H1 (cell line): ENCODE measurements at regions not wholly inside any gene's neighbourhood (a gene's known extent, or its start where the extent isn't known, plus 50 kb on each side); places are given as distances from the start of the nearest gene placed in this dataset.

Source experiments
- CTCF ChIA-PET: fragments of 300-600 bp; sonication (Branson Sonifier 250); formaldehyde crosslinking; loops from one replicate; lab custom pipeline; 2021; ENCODE audit not compliant: partially characterized antibody; lab: Charles Lee
- POLR2A ChIA-PET: fragments of 300-600 bp; sonication (Branson Sonifier 250); formaldehyde crosslinking; loops from one replicate; lab custom pipeline; 2021; ENCODE audit warnings: inconsistent platforms; ENCODE audit not compliant: partially characterized antibody; lab: Charles Lee
- DNase-seq, 2 experiments: peaks; one replicate each; pipeline versions ENCODE4 v3.0.0 to v3.0.0-alpha.2; 2010 to 2022; ENCODE audit warnings: low spot score in 2 of 2, low read depth in 1 of 2, mixed read lengths in 1 of 2
- FAIRE-seq: peaks from 2 replicates; lab custom pipeline; 2011; peaks lifted over from hg19 to GRCh38; lab: Jason Lieb, UNC
- H2AFZ ChIP-seq: 2 replicates; pipeline ENCODE4 v1.8.1; 2012; ENCODE audit warnings: low read length, inconsistent platforms
- H2AK5ac ChIP-seq: 2 replicates; pipeline ENCODE4 v1.6.1; 2013; ENCODE audit warnings: low read depth, low read length
- H2BK120ac ChIP-seq: replicated peaks from 2 replicates; pipeline ENCODE3; 2013; ENCODE audit warnings: low read depth, low read length, inconsistent platforms
- H2BK12ac ChIP-seq: 2 replicates; pipeline ENCODE4 v1.6.1; 2013; ENCODE audit warnings: low read depth, low read length
- H2BK15ac ChIP-seq: 2 replicates; pipeline ENCODE4 v1.6.1; 2013; ENCODE audit warnings: low read length
- H2BK20ac ChIP-seq: 2 replicates; pipeline ENCODE4 v1.6.1; 2013; ENCODE audit warnings: low read length
- H2BK5ac ChIP-seq: 2 replicates; pipeline ENCODE4 v1.6.1; 2013; ENCODE audit warnings: low read depth, low read length
- H3K14ac ChIP-seq: 2 replicates; pipeline ENCODE4 v1.6.1; 2013; ENCODE audit warnings: inconsistent platforms; ENCODE audit not compliant: insufficient read length
- H3K18ac ChIP-seq: 2 replicates; pipeline ENCODE4 v1.6.1; 2013; ENCODE audit warnings: low read length; ENCODE audit errors: extremely low read depth
- H3K23ac ChIP-seq: 2 replicates; pipeline ENCODE4 v1.6.1; 2013; ENCODE audit warnings: inconsistent platforms; ENCODE audit not compliant: insufficient read length
- H3K23me2 ChIP-seq: 2 replicates; pipeline ENCODE4 v1.6.1; 2013; ENCODE audit warnings: low read depth, low read length
- H3K27ac ChIP-seq: 2 replicates; pipeline ENCODE4 v1.6.1; 2011; ENCODE audit warnings: low read depth, low read length, inconsistent platforms
- H3K27me3 ChIP-seq, 4 experiments: replicated peaks in 1 of 4; 1 replicate in 1 of 4; 2 replicates in 3 of 4; pipeline versions ENCODE4 v1.6.1 to v1.8.1; 2011 to 2013; ENCODE audit warnings: low read length in 3 of 4, mild to moderate bottlenecking in 3 of 4, inconsistent platforms in 2 of 4, mixed read lengths in 2 of 4, moderate library complexity in 1 of 4; ENCODE audit not compliant: control insufficient read depth in 3 of 4, insufficient read depth in 3 of 4; ENCODE audit errors: extremely low read depth in 1 of 4
- H3K36me3 ChIP-seq, 4 experiments: 2 replicates each; pipeline versions ENCODE4 v1.6.1 to v1.8.1; 2011 to 2013; ENCODE audit warnings: mild to moderate bottlenecking in 4 of 4, low read length in 3 of 4, moderate library complexity in 2 of 4, control low read depth in 1 of 4, inconsistent platforms in 1 of 4; ENCODE audit not compliant: insufficient read depth in 4 of 4, control insufficient read depth in 2 of 4
- H3K4ac ChIP-seq: replicated peaks from 2 replicates; pipeline ENCODE3; 2013; ENCODE audit warnings: low read length, low read depth, mixed read lengths, inconsistent platforms; ENCODE audit not compliant: insufficient read length
- H3K4me1 ChIP-seq, 4 experiments: replicated peaks in 1 of 4; 1 replicate in 1 of 4; 2 replicates in 3 of 4; pipeline versions ENCODE4 v1.6.1 to v1.8.1; 2011 to 2013; ENCODE audit warnings: low read length in 3 of 4, inconsistent platforms in 2 of 4, mixed read lengths in 1 of 4; ENCODE audit not compliant: insufficient read depth in 4 of 4, control insufficient read depth in 3 of 4
- H3K4me2 ChIP-seq, 2 experiments: 2 replicates each; pipeline versions ENCODE4 v1.6.1 to v1.8.1; 2011 to 2013; ENCODE audit warnings: low read depth in 2 of 2, low read length in 2 of 2, control low read depth in 1 of 2, inconsistent platforms in 1 of 2, mild to moderate bottlenecking in 1 of 2; ENCODE audit not compliant: insufficient read depth in 1 of 2
- H3K4me3 ChIP-seq, 4 experiments: fragments of 200-600, 300-600 bp in 1 of 4; sonication (generic), shearing (Covaris generic), sonication (Bioruptor Twin) in 1 of 4; 2 replicates each; pipeline versions ENCODE4 v1.5.1 to v1.8.1; 2011 to 2016; ENCODE audit warnings: low read length in 4 of 4, low read depth in 3 of 4, control low read depth in 2 of 4, inconsistent platforms in 2 of 4, mild to moderate bottlenecking in 2 of 4, mixed read lengths in 1 of 4, moderate library complexity in 1 of 4; ENCODE audit not compliant: insufficient read depth in 2 of 4; ENCODE audit errors: extremely low read depth in 1 of 4
- H3K56ac ChIP-seq: replicated peaks from 2 replicates; pipeline ENCODE3; 2013; ENCODE audit warnings: low read depth, mild to moderate bottlenecking, mixed read lengths, low read length, inconsistent platforms; ENCODE audit not compliant: insufficient read length
- H3K79me1 ChIP-seq: 2 replicates; pipeline ENCODE4 v1.6.1; 2013; ENCODE audit warnings: low read depth, low read length, control low read depth
- H3K79me2 ChIP-seq, 2 experiments: 2 replicates each; pipeline versions ENCODE4 v1.6.1 to v1.8.1; 2012 to 2013; ENCODE audit warnings: low read length in 2 of 2, mild to moderate bottlenecking in 2 of 2, inconsistent platforms in 1 of 2; ENCODE audit not compliant: insufficient read depth in 2 of 2, control insufficient read depth in 1 of 2
- H3K9ac ChIP-seq, 4 experiments: replicated peaks in 1 of 4; 1 replicate in 1 of 4; 2 replicates in 3 of 4; pipeline versions ENCODE4 v1.6.1 to v1.8.1; 2011 to 2013; ENCODE audit warnings: low read depth in 3 of 4, low read length in 3 of 4, control low read depth in 2 of 4, mild to moderate bottlenecking in 2 of 4, moderate library complexity in 2 of 4, inconsistent platforms in 1 of 4; ENCODE audit errors: extremely low read depth in 1 of 4
- H3K9me3 ChIP-seq, 2 experiments: 2 replicates each; pipeline versions ENCODE4 v1.6.1 to v1.8.1; 2012 to 2013; ENCODE audit warnings: mild to moderate bottlenecking in 2 of 2, moderate library complexity in 2 of 2, control low read depth in 1 of 2, inconsistent platforms in 1 of 2, low read depth in 1 of 2, low read length in 1 of 2, mixed read lengths in 1 of 2; ENCODE audit not compliant: insufficient read depth in 2 of 2
- H4K20me1 ChIP-seq, 2 experiments: replicated peaks in 1 of 2; 2 replicates each; pipeline versions ENCODE3 to v1.8.1; 2011 to 2013; ENCODE audit warnings: inconsistent platforms in 2 of 2, low read length in 2 of 2, mild to moderate bottlenecking in 1 of 2; ENCODE audit not compliant: insufficient read depth in 2 of 2, control insufficient read depth in 1 of 2
- H4K5ac ChIP-seq: 2 replicates; pipeline ENCODE4 v1.6.1; 2013; ENCODE audit warnings: low read length, low read depth, mixed read lengths, inconsistent platforms; ENCODE audit not compliant: insufficient read length
- H4K8ac ChIP-seq: 2 replicates; pipeline ENCODE4 v1.8.0; 2013; ENCODE audit warnings: mild to moderate bottlenecking, moderate library complexity, low read length, inconsistent platforms; ENCODE audit not compliant: insufficient read depth; ENCODE audit errors: extremely low read depth
- H4K91ac ChIP-seq: replicated peaks from 2 replicates; pipeline ENCODE3; 2013; ENCODE audit warnings: low read length, mixed read lengths, inconsistent platforms; ENCODE audit not compliant: insufficient read length
- ASH2L ChIP-seq: fragments of 200-600, 300-600 bp; sonication (generic); IDR thresholded peaks from one replicate; pipeline ENCODE4 v1.7.1; 2017; ENCODE audit warnings: low read length
- BRCA1 ChIP-seq: IDR thresholded peaks from 2 replicates; pipeline ENCODE4 v1.6.1; 2012; ENCODE audit warnings: low read depth, low read length, improper control_type of control experiment
- RAD21 ChIP-seq, 2 experiments: IDR thresholded peaks in 1 of 2; conservative IDR thresholded peaks in 1 of 2; 2 replicates each; pipeline ENCODE4 v1.6.1; 2011; ENCODE audit warnings: low read depth in 2 of 2, low read length in 2 of 2, improper control_type of control experiment in 1 of 2, inconsistent platforms in 1 of 2, mild to moderate bottlenecking in 1 of 2, moderate library complexity in 1 of 2
- WGBS, 2 experiments: shearing (Covaris generic) in 1 of 2; methylation state at CpG; one replicate each; pipeline versions ENCODE4 v1.1.6 to v1.1.7; 2013 to 2015; ENCODE audit warnings: low lambda C conversion rate in 2 of 2, mixed read lengths in 2 of 2, inconsistent platforms in 1 of 2, low coverage in 1 of 2, missing lambda C conversion rate in 1 of 2; ENCODE audit not compliant: insufficient replicate concordance in 2 of 2, insufficient coverage in 1 of 2, insufficient read length in 1 of 2; ENCODE audit errors: extremely low coverage in 1 of 2, missing lambda C conversion rate in 1 of 2; 5-methylcytosine and 5-hydroxymethylcytosine counted together

DNA sequence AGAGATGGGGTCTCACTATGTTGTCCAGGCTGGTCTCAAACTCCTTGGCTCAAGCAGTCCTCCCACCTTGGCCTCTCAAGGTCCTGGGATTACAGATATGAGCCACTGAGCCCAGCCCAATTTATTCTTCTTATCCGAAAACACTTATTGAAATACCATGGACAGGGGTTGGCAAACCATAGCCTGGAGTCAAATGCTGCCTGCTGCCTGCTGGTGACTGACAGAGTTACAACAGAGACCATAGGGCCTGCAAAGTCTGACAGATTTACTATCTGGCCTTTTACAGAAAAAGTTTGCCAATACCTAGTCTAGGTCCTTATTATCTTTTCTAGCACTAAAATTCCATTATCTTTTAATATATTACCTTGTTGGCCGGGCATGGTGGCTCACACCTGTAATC, 87.1 kb upstream of the ZNF281 start:
- no peaks in the 10 kb centered on the region for H3K4me1 ChIP-seq

More for the DNA sequence above, 87.1 kb upstream of the ZNF281 start:
- WGBS, 2 experiments: 91% methylated on average over 2 of the region's 2 CpGs; no CpG with 5 or more reads in 1 of the 2 experiments
- no peak overlapping the region for H3K4ac ChIP-seq
- H2BK5ac ChIP-seq: no peak overlapping the region
- TF ChIP-seq ASH2L (no peak), RAD21 (IDR thresholded peaks at IDR 0.05 in 1 of 2, conservative IDR thresholded peaks at IDR 0.05 in 1 of 2; ENCODE audit: low read depth in 2 of 2, low read length in 2 of 2) (0 out of 4 replicates have a peak, but pooled peaks of 1 of the 2 experiments have one; percentile 15), BRCA1 (no peak)
- no peak overlapping the region for H2BK20ac ChIP-seq
- H3K9ac ChIP-seq: no peak overlapping the region
- no peaks in the 10 kb centered on the region for H4K20me1 ChIP-seq
- H3K36me3 ChIP-seq: no peaks in the 10 kb centered on the region
- DNase-seq: no peak
- no peak overlapping the region for H4K91ac ChIP-seq
- H3K23ac ChIP-seq: no peak overlapping the region
- H2BK12ac ChIP-seq: no peak overlapping the region
- no peak overlapping the region for H3K56ac ChIP-seq
- H4K5ac ChIP-seq: no peak overlapping the region
- no peak overlapping the region for H3K18ac ChIP-seq
- H3K9me3 ChIP-seq: no peaks in the 10 kb centered on the region
- H4K8ac ChIP-seq: no peak overlapping the region
- no peaks in the 10 kb centered on the region for H3K79me1 ChIP-seq
- no peak overlapping the region for H3K4me2 ChIP-seq
- H3K14ac ChIP-seq: no peak overlapping the region
- no peaks in the 10 kb centered on the region for H3K79me2 ChIP-seq
- H3K27me3 ChIP-seq: no peaks in the 10 kb centered on the region
- no peak for FAIRE-seq
- no peak overlapping the region for H2BK15ac ChIP-seq
- no peak overlapping the region for H3K27ac ChIP-seq
- no peak overlapping the region for H3K4me3 ChIP-seq
- H2BK120ac ChIP-seq: no peak overlapping the region
- POLR2A ChIA-PET: no interaction called here
- H2AK5ac ChIP-seq: no peak overlapping the region
- no peak overlapping the region for H2AFZ ChIP-seq
- CTCF ChIA-PET: interaction anchor here (0.8 to 5.3 kb wide), 5 partner anchors 9 to 406 kb away, joined by 3 to 65 read pairs (median 4); no protein-coding TSS in a partner anchor
- no peaks in the 10 kb centered on the region for H3K23me2 ChIP-seq
